ENCODE measurements at regions not wholly inside any gene's neighbourhood (a gene's known extent, or its start where the extent isn't known, plus 50 kb on each side); places are given as distances from the start of the nearest gene placed in this dataset.

DNA sequence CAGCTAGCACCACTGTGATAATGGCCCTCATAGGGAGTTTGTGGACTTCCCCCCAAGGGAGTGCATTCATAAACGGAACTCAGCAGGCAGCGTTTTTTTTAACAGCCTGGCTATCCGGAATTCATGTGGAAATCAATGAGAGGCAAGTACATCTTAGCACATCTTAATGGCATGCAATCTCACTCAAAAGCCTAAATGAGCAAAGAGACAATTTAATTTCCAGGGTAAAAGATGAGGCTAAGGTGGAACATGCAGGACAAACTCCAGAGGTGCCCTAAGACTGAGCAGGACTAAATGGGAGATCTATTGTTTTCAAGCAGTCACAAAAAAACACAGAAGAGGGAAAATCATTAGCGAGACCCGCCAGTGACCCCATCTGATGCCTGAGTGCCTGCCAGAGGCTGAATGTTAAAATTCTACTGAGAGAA is 243.5 kb upstream of the KCNIP4 start:
- TF ChIP-seq, protein P1, sequence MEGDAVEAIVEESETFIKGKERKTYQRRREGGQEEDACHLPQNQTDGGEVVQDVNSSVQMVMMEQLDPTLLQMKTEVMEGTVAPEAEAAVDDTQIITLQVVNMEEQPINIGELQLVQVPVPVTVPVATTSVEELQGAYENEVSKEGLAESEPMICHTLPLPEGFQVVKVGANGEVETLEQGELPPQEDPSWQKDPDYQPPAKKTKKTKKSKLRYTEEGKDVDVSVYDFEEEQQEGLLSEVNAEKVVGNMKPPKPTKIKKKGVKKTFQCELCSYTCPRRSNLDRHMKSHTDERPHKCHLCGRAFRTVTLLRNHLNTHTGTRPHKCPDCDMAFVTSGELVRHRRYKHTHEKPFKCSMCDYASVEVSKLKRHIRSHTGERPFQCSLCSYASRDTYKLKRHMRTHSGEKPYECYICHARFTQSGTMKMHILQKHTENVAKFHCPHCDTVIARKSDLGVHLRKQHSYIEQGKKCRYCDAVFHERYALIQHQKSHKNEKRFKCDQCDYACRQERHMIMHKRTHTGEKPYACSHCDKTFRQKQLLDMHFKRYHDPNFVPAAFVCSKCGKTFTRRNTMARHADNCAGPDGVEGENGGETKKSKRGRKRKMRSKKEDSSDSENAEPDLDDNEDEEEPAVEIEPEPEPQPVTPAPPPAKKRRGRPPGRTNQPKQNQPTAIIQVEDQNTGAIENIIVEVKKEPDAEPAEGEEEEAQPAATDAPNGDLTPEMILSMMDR (conservative IDR thresholded peaks at IDR 0.05), result no peak
- no peak for TF ChIP-seq EZH2 (IDR thresholded peaks at IDR 0.05; ENCODE audit: low read depth)

All from PC-9 (cell line).